NT2/D1 (cell line): ENCODE measurements at regions not wholly inside any gene's neighbourhood (a gene's known extent, or its start where the extent isn't known, plus 50 kb on each side); places are given as distances from the start of the nearest gene placed in this dataset.

Experiments
- DNase-seq: peaks from one replicate; pipeline ENCODE4 v3.0.0-alpha.2; 2011; ENCODE audit warnings: low read depth, low spot score
- H3K27me3 ChIP-seq: 2 replicates; pipeline ENCODE4 v1.6.0; 2011; ENCODE audit warnings: mild to moderate bottlenecking; ENCODE audit not compliant: insufficient read length, insufficient read depth
- H3K36me3 ChIP-seq: 2 replicates; pipeline ENCODE4 v1.6.1; 2011; ENCODE audit warnings: mild to moderate bottlenecking, low read length, mixed read lengths; ENCODE audit not compliant: insufficient read depth, insufficient read length
- H3K4me1 ChIP-seq: 2 replicates; pipeline ENCODE4 v1.5.1; 2011; ENCODE audit not compliant: insufficient read depth, insufficient read length
- H3K4me3 ChIP-seq: 2 replicates; pipeline ENCODE4 v1.5.1; 2011; ENCODE audit warnings: low read depth; ENCODE audit not compliant: insufficient read length
- H3K9ac ChIP-seq: 2 replicates; pipeline ENCODE4 v1.6.0; 2011; ENCODE audit warnings: low read depth; ENCODE audit not compliant: insufficient read length
- H3K9me3 ChIP-seq: 2 replicates; pipeline ENCODE4 v1.5.1; 2011; ENCODE audit warnings: mild to moderate bottlenecking, low read length; ENCODE audit not compliant: insufficient read depth
- SUZ12 ChIP-seq: IDR thresholded peaks from 2 replicates; pipeline ENCODE4 v1.6.1; 2011; ENCODE audit not compliant: insufficient read length, insufficient read depth; ENCODE audit errors: extremely low read depth
- YY1 ChIP-seq: IDR thresholded peaks from 2 replicates; pipeline ENCODE4 v1.6.1; 2011; ENCODE audit not compliant: insufficient read length, insufficient read depth
- ZNF274 ChIP-seq: IDR thresholded peaks from 2 replicates; pipeline ENCODE4 v1.6.1; 2011; ENCODE audit warnings: mild to moderate bottlenecking, low read depth, low read length

DNA sequence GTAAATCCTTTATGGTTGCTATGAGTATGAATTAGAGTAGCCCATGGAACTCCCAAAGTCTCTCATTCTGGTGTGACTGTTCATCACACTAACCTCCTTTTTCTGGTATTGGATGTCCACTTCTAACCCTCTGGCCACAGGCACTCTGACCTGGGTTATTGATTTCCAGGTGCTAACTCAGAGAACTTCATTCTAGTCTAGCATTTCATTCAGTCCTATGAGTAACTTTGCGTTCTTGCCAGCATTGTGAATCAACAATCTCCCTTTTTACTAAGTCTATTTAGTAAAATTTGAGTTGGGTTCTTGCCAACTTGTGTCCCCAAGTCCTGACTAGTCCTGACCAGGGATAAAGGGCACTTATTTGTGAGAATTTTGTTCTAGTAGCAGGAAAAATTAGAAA is 103.5 kb downstream of the SNX18 start:
- no peak overlapping the region for H3K9ac ChIP-seq
- H3K9me3 ChIP-seq, result peaks cover 7% of the 10 kb centered on the region; the same call in 1 of the 2 replicates
- DNase-seq, result no peak
- H3K4me3 ChIP-seq, result no peak overlapping the region
- no peaks in the 10 kb centered on the region for H3K27me3 ChIP-seq
- H3K36me3 ChIP-seq, result no peaks in the 10 kb centered on the region
- TF ChIP-seq ZNF274 (no peak), YY1 (no peak), SUZ12 (no peak)
- no peaks in the 10 kb centered on the region for H3K4me1 ChIP-seq

DNA sequence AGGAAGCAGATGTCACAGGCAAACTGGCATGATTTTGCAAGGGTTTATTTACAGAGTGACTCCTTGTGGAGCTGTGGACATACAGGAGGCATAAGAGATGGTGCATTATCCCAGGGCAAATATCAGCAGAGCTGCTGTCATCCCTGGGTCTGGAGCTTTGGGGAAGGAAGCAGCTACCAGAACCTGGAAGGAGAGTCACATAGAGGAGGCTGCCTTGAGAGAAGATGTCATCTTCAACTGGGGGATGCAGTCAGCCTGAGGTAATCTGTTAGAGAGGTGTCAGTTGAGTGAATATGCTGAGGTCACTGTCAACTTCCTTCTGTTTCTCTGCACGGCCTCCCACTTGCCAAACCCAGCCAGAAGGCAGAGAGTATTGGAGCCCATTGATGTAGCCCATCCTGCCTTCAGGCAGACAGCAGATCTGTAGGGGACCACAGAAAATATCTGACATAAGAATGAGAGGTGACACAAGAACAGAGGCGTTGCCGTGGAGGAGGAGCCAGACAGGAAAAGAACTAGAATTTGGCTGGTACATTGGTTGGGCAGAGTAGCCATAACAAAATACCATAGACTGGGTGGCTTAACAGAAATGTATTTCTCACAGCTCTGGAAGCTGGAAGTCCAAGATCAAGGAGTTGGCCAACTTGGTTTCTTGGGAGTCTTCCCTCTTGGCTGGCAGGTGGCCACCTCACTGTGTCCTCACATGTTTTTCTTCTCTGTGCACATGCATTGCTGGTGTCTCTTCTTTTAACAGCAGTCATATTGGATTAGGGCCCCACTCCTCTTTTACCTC is 102.8 kb downstream of the SNX18 start:
- no peak for TF ChIP-seq SUZ12
- H3K36me3 ChIP-seq, result no peaks in the 10 kb centered on the region
- no peak for DNase-seq
- no peak overlapping the region for H3K9ac ChIP-seq
- H3K4me1 ChIP-seq, result no peaks in the 10 kb centered on the region
- H3K4me3 ChIP-seq, result no peak overlapping the region
- H3K9me3 ChIP-seq, result peaks cover 7% of the 10 kb centered on the region; the same call in 1 of the 2 replicates
- H3K27me3 ChIP-seq, result no peaks in the 10 kb centered on the region

DNA sequence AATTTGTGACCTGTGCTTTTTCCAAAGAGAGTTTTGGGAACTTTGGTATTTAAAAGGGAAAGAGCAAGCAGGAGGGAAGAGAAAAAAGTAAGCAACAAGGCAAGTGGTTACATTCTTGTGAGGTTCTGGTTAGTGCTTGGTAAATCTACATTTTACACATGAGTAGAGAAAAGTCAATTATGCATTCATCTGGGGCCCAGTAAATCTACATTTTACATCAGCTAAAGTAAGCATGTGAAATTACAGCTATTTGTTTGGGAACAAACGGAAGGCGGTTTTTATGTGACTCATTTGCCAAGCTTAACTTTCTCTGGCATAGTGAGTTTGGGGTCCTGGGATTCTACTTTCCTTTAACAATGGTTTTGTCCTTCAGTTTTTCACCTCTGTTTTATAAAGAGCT is 102.2 kb downstream of the SNX18 start:
- no peak overlapping the region for H3K4me3 ChIP-seq
- H3K9ac ChIP-seq, result no peak overlapping the region
- no peaks in the 10 kb centered on the region for H3K27me3 ChIP-seq
- TF ChIP-seq SUZ12 (no peak), ZNF274 (no peak), YY1 (no peak)
- no peak for DNase-seq
- no peaks in the 10 kb centered on the region for H3K36me3 ChIP-seq
- H3K4me1 ChIP-seq, result no peaks in the 10 kb centered on the region
- peaks cover 7% of the 10 kb centered on the region; the same call in 1 of the 2 replicates for H3K9me3 ChIP-seq

DNA sequence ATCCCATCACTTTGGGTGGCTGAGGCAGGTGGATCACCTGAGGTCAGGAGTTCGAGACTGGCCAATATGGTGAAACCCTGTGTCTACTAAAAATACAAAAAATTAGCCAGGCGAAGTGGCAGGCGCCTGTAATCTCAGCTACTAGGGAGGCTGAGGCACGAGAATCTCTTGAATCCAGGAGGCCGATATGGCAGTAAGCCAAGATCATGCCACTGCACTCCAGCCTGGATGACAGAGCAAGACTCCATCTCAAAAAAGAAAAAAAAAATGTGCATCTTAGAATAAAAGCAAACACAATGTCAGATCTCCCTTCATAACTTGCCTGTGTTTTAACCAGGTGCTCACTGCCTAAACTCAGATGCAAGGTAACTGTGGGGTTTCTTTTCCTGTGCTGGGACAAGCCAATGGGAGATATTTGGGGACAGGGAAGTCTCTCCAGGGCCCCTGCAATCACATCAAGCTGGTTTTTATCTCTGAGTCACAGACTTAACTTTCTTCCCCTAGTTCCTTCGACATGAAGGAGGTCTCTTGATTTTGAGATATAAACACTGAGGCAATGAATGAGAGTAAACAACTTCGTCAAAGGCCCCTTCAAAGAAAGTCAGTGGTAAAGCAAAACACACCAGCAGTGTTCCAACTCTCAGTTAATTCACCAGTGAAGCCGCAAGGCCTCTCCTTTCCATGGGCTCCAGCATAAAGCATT is 99.1 kb downstream of the SNX18 start:
- Histone ChIP-seq H3K27me3 (no peaks in the 10 kb centered on the region), H3K9me3 (no peaks in the 10 kb centered on the region), H3K4me1 (no peaks in the 10 kb centered on the region)

DNA sequence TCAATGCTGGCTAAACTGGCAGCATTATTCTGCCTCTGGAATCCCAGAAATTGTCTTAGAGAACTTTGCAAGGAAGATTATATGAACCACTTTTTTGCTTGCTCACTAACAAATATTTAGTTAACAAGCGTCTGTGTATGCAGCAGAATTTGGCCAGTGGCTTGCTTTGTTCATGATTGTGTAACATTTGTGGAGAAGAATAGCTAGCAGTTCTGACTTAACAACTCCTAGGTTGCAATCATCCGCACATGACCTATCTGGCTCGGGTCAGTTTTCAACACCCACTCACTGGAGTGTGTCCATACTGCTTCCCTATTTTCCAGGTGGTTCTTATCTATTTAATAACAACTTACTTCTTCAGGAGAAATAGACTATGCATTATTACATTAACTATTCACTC is 98.5 kb downstream of the SNX18 start:
- TF ChIP-seq SUZ12 (no peak), ZNF274 (no peak), YY1 (no peak)
- no peaks in the 10 kb centered on the region for H3K9me3 ChIP-seq
- DNase-seq, result no peak
- H3K36me3 ChIP-seq, result no peaks in the 10 kb centered on the region
- H3K4me3 ChIP-seq, result no peak overlapping the region
- no peaks in the 10 kb centered on the region for H3K4me1 ChIP-seq
- no peaks in the 10 kb centered on the region for H3K27me3 ChIP-seq
- no peak overlapping the region for H3K9ac ChIP-seq

More for the DNA sequence above, 99.1 kb downstream of the SNX18 start:
- H3K36me3 ChIP-seq, result no peaks in the 10 kb centered on the region
- H3K9ac ChIP-seq, result no peak overlapping the region
- no peak overlapping the region for H3K4me3 ChIP-seq
- no peak for DNase-seq
- TF ChIP-seq SUZ12 (no peak), YY1 (no peak), ZNF274 (no peak)

DNA sequence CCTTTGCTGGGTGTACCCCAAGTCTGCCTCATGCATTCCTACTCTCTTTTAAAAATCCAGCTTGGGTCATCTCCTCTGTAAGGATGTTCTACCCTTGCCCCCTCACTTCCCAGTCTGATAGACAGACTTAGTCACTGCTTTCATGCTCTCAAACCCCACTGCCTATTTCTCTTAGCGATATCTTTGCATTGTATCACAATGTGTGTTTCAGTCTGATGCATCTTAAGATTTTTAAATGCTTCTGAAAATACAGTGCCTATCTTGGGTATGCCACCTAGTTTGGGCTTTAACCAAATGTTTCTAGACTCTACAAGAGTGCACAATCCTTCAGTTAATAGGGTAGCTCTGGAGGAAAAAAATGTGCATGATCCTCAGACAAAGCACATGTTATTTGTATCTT is 97.8 kb downstream of the SNX18 start:
- TF ChIP-seq ZNF274 (no peak), YY1 (no peak), SUZ12 (no peak)
- Histone ChIP-seq H3K27me3 (no peaks in the 10 kb centered on the region), H3K4me3 (no peak overlapping the region), H3K36me3 (no peaks in the 10 kb centered on the region), H3K9ac (no peak overlapping the region), H3K9me3 (no peaks in the 10 kb centered on the region), H3K4me1 (no peaks in the 10 kb centered on the region)
- DNase-seq, result no peak

DNA sequence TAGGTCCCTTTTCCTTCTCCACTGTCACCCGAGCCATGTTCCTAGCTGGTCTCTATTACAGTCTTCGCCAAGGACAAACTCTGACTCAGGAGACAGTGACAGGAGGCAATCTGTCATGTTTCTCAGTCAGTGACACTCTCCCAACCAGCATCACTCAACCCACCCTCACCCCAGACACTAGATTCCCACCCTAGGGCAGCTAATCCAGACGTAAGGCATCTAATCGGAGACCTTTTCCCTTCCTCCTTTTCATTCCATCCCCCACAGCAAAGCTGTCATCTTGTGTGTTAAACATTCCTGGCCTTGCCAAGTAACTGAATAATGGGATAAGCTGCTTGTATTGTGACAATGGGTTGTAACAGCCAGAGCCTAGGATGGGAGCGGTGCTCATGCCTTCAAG is 95.2 kb downstream of the SNX18 start:
- Histone ChIP-seq H3K4me1 (no peaks in the 10 kb centered on the region), H3K36me3 (no peaks in the 10 kb centered on the region), H3K27me3 (no peaks in the 10 kb centered on the region), H3K9me3 (no peaks in the 10 kb centered on the region; the same call in 1 of the 2 replicates), H3K4me3 (no peak overlapping the region), H3K9ac (no peak overlapping the region)
- TF ChIP-seq YY1 (no peak), ZNF274 (no peak), SUZ12 (no peak)
- DNase-seq, result no peak
